ENCODE measurements at regions not wholly inside any gene's neighbourhood (a gene's known extent, or its start where the extent isn't known, plus 50 kb on each side); places are given as distances from the start of the nearest gene placed in this dataset.

GRCh38 chr16:6360641-6361040, 972.0 kb upstream of the RBFOX1 start:
- no peak for DNase-seq

- DNase-seq, result no peak
These were observed 975.7 kb upstream of the RBFOX1 start for GRCh38 chr16:6356911-6357310.

- DNase-seq, result no peak
These were observed 982.9 kb upstream of the RBFOX1 start for GRCh38 chr16:6349725-6350124.

GRCh38 chr16:6345090-6345489, 987.6 kb upstream of the RBFOX1 start:
- no peak for DNase-seq

- no peak for DNase-seq
These were observed 989.5 kb upstream of the RBFOX1 start for GRCh38 chr16:6343157-6343556.

- DNase-seq, result no peak
These were observed 990.7 kb upstream of the RBFOX1 start for GRCh38 chr16:6341981-6342380.

GRCh38 chr16:6335072-6335471, 997.6 kb upstream of the RBFOX1 start:
- DNase-seq, result no peak

- no peak for DNase-seq
These were observed 1000.9 kb upstream of the RBFOX1 start for GRCh38 chr16:6331770-6332169.

GRCh38 chr16:6317934-6318333, 1014.7 kb upstream of the RBFOX1 start:
- no peak for DNase-seq

GRCh38 chr16:6309271-6309670, 1023.4 kb upstream of the RBFOX1 start:
- DNase-seq, result no peak

GRCh38 chr16:6308176-6308575, 1024.5 kb upstream of the RBFOX1 start:
- DNase-seq, result no peak

GRCh38 chr16:6300523-6300922, 1032.1 kb upstream of the RBFOX1 start:
- no peak for DNase-seq

GRCh38 chr16:6297666-6298410, 1034.8 kb upstream of the RBFOX1 start:
- no peak for DNase-seq

- DNase-seq, result no peak
These were observed 1046.5 kb upstream of the RBFOX1 start for GRCh38 chr16:6286176-6286575.

GRCh38 chr16:6284731-6285130, 1047.9 kb upstream of the RBFOX1 start:
- no peak for DNase-seq

- DNase-seq, result no peak
These were observed 1050.7 kb upstream of the RBFOX1 start for GRCh38 chr16:6281994-6282393.

- no peak for DNase-seq
These were observed 1051.4 kb upstream of the RBFOX1 start for GRCh38 chr16:6281274-6281673.

- no peak for DNase-seq
These were observed 1052.6 kb upstream of the RBFOX1 start for GRCh38 chr16:6280055-6280454.

GRCh38 chr16:6279286-6279685, 1053.4 kb upstream of the RBFOX1 start:
- no peak for DNase-seq

GRCh38 chr16:6274351-6274750, 1058.3 kb upstream of the RBFOX1 start:
- DNase-seq, result no peak

GRCh38 chr16:6267682-6268081, 1065.0 kb upstream of the RBFOX1 start:
- no peak for DNase-seq

- DNase-seq, result no peak
These were observed 1065.9 kb upstream of the RBFOX1 start for GRCh38 chr16:6266703-6267102.

GRCh38 chr16:6265968-6266367, 1066.7 kb upstream of the RBFOX1 start:
- no peak for DNase-seq

- no peak for DNase-seq
These were observed 1074.6 kb upstream of the RBFOX1 start for GRCh38 chr16:6258056-6258455.

GRCh38 chr16:6252541-6252940, 1080.1 kb upstream of the RBFOX1 start:
- no peak for DNase-seq

All from midbrain (tissue), 1 donor.